Lung (tissue), 11 donors: ENCODE measurements at regions not wholly inside any gene's neighbourhood (a gene's known extent, or its start where the extent isn't known, plus 50 kb on each side); places are given as distances from the start of the nearest gene placed in this dataset.

Experiments
- ATAC-seq: fragments of 200-7000 bp; cut with Tn5 transposase; one replicate; pipeline ENCODE4 v1.9.1; 2020; ENCODE audit warnings: moderate number of reproducible peaks; ENCODE audit not compliant: insufficient read depth, low FRiP score
- DNase-seq, 3 donors: peaks; one replicate each; pipeline ENCODE4 v3.0.0-alpha.2; 2013 to 2017
- H3K27ac ChIP-seq, 2 donors: one replicate each; pipeline ENCODE4 v1.5.1; 2013; ENCODE audit warnings: mild to moderate bottlenecking in 2 of 2, moderate library complexity in 2 of 2, control low read depth in 1 of 2, inconsistent platforms in 1 of 2, low read depth in 1 of 2, low read length in 1 of 2
- H3K27me3 ChIP-seq, 3 donors: one replicate each; pipeline ENCODE4 v1.5.1; 2013; ENCODE audit warnings: low read length in 2 of 3; ENCODE audit not compliant: control insufficient read depth in 3 of 3, insufficient read depth in 3 of 3
- H3K36me3 ChIP-seq, 4 donors: one replicate each; pipeline ENCODE4 v1.5.1; 2013; ENCODE audit warnings: low read length in 4 of 4, mild to moderate bottlenecking in 1 of 4, moderate library complexity in 1 of 4; ENCODE audit not compliant: control insufficient read depth in 4 of 4, insufficient read depth in 4 of 4
- H3K4me1 ChIP-seq, 5 donors: one replicate each; pipeline ENCODE4 v1.5.1; 2013; ENCODE audit warnings: low read length in 5 of 5, mild to moderate bottlenecking in 2 of 5, moderate library complexity in 1 of 5; ENCODE audit not compliant: control insufficient read depth in 5 of 5, insufficient read depth in 5 of 5
- H3K4me3 ChIP-seq: one replicate; pipeline ENCODE4 v1.5.1; 2013; ENCODE audit warnings: mild to moderate bottlenecking, control low read depth, moderate library complexity
- H3K9ac ChIP-seq, 2 donors: one replicate each; pipeline ENCODE4 v1.5.1; 2013; ENCODE audit warnings: low read length in 2 of 2, control low read depth in 1 of 2; ENCODE audit not compliant: insufficient read depth in 1 of 2
- H3K9me3 ChIP-seq, 4 donors: one replicate each; pipeline ENCODE4 v1.5.1; 2013; ENCODE audit warnings: low read length in 3 of 4, mild to moderate bottlenecking in 1 of 4, moderate library complexity in 1 of 4; ENCODE audit not compliant: control insufficient read depth in 4 of 4, insufficient read depth in 3 of 4
- WGBS, 2 donors: extraction: QIAGEN DNeasy Blood & Tissue Kit; methylation state at CpG; one replicate each; pipeline ENCODE4 v1.1.7; 2013; 5-methylcytosine and 5-hydroxymethylcytosine counted together
- TF ChIP-seq, protein P1 (sequence below): IDR thresholded peaks from 2 replicates; pipeline ENCODE4 v1.5.1; 2012; ENCODE audit warnings: mild to moderate bottlenecking; ENCODE audit errors: control extremely low read depth, extremely low read depth
- donor health status: control.
- donor health status: control.
- donor health status: Bipolar disorder and iron deficiency.
- donor health status: healthy.
- donor health status: DM: yes; HTN: yes; CAD: no.

DNA sequence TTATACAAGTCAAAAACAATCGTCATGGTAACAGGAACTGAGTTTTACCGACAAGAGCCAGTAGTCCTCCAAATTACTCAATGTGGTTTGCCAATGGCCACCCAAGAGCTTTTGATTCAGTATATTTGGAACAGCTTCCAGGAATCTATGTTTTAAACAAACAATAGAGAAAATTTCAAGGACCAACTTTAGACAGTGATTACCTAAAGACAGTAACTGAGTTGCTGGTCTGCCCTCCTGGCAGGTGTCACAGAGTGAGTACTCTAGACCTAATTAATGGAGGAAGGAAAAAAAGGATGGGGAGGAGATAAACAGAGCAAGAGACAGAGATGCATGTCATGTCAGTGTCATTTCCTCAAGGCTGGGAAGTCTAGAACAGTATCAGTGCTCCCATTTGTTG, 361.3 kb upstream of the BTBD3 start:
- TF ChIP-seq, protein P1, sequence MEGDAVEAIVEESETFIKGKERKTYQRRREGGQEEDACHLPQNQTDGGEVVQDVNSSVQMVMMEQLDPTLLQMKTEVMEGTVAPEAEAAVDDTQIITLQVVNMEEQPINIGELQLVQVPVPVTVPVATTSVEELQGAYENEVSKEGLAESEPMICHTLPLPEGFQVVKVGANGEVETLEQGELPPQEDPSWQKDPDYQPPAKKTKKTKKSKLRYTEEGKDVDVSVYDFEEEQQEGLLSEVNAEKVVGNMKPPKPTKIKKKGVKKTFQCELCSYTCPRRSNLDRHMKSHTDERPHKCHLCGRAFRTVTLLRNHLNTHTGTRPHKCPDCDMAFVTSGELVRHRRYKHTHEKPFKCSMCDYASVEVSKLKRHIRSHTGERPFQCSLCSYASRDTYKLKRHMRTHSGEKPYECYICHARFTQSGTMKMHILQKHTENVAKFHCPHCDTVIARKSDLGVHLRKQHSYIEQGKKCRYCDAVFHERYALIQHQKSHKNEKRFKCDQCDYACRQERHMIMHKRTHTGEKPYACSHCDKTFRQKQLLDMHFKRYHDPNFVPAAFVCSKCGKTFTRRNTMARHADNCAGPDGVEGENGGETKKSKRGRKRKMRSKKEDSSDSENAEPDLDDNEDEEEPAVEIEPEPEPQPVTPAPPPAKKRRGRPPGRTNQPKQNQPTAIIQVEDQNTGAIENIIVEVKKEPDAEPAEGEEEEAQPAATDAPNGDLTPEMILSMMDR, result no peak
- ATAC-seq, result no peak
- no peak for DNase-seq
- no peaks in the 10 kb centered on the region for H3K27me3 ChIP-seq
- WGBS, 2 donors, result 42 to 57% methylated on average over 2 of the region's 2 CpGs
- H3K4me1 ChIP-seq, result peaks cover 0 to 14% (median 0%) of the 10 kb centered on the region in 5 donors
- no peak overlapping the region for H3K9ac ChIP-seq
- H3K36me3 ChIP-seq, result no peaks in the 10 kb centered on the region
- no peak overlapping the region for H3K27ac ChIP-seq
- H3K9me3 ChIP-seq, result no peaks in the 10 kb centered on the region
- no peak overlapping the region for H3K4me3 ChIP-seq

DNA sequence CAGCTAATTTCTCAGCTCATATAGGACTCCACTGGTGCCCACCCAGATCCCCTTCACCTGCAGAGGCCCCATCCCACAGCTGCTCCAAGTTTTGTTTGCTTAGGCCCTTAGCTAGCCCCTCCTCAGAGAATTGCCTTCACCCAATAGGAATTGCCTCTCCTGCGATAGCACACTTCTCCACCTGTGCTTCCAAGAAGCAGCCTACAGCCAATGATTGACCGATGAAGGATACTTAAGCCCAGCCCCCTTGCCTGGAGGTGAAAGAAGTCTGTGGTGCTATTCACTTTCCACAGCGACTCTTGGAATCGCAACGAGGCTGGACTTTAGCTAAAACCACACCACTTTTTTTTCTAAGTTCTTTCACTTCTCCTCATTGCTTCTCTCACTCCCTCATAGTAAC, 353.2 kb upstream of the BTBD3 start:
- Histone ChIP-seq H3K4me3 (no peak overlapping the region), H3K36me3 (no peaks in the 10 kb centered on the region), H3K27me3 (no peaks in the 10 kb centered on the region), H3K9ac (no peak overlapping the region), H3K27ac (no peak overlapping the region), H3K9me3 (no peaks in the 10 kb centered on the region), H3K4me1 (no peaks in the 10 kb centered on the region)
- WGBS, 2 donors, result 80 to 89% methylated on average over 5 of the region's 5 CpGs
- TF ChIP-seq, protein P1, result no peak
- ATAC-seq (no peak), DNase-seq (no peak)

DNA sequence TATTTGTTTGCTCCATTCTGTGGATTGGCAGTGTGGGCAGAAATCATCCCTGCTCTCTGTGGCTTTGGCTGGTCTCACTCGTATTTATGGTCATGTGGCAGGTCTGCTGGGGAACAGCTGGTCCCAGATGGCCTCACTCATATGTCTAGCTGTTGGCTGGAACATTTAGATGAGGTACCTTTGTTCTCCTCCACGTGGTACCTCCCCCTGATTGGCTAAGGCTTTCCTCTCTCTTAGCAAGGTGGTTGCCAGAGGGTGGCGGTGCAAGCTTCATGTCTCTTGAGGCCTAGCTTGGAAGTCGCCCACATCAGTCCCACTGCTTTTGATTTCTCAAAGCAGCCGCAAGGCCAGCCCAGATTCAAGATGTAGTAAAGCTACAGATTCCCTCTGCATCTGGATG, 348.5 kb upstream of the BTBD3 start:
- DNase-seq (no peak), ATAC-seq (no peak)
- no peak overlapping the region for H3K4me3 ChIP-seq
- no peaks in the 10 kb centered on the region for H3K27me3 ChIP-seq
- H3K27ac ChIP-seq, result no peak overlapping the region
- TF ChIP-seq, protein P1, result no peak
- H3K36me3 ChIP-seq, result no peaks in the 10 kb centered on the region
- no peaks in the 10 kb centered on the region for H3K4me1 ChIP-seq
- H3K9ac ChIP-seq, result no peak overlapping the region
- no peaks in the 10 kb centered on the region for H3K9me3 ChIP-seq
- WGBS, 2 donors, result 67 to 74% methylated on average over 5 of the region's 5 CpGs

DNA sequence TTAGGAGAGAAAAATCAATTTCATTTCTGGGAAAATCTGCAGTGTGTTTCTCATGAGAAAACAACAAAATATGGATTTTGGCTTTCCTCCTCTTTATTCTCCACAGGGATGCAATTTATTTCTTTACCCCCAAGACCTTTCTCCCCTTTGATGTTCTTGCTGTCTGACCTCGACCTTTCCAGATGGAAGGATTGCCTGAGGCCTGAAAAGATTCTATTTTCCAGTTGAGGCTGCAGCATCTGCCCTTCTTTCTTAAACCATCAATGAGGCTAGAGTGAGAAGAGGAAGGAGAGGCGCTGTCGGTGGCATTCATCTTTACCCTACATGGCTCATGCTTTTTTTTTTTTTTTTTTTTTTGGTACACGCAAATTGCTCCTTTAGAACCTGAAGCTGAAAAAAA, 344.2 kb upstream of the BTBD3 start:
- Histone ChIP-seq H3K4me3 (no peak overlapping the region), H3K9ac (no peak overlapping the region), H3K36me3 (no peaks in the 10 kb centered on the region), H3K4me1 (no peaks in the 10 kb centered on the region), H3K27me3 (no peaks in the 10 kb centered on the region), H3K9me3 (no peaks in the 10 kb centered on the region), H3K27ac (no peak overlapping the region)
- ATAC-seq, result no peak
- 77 to 85% methylated on average over 4 of the region's 4 CpGs for WGBS, 2 donors
- no peak for DNase-seq
- TF ChIP-seq, protein P1, result no peak
